ENCODE measurements at regions not wholly inside any gene's neighbourhood (a gene's known extent, or its start where the extent isn't known, plus 50 kb on each side); places are given as distances from the start of the nearest gene placed in this dataset.
A peak's percentile ranks its signal among the peaks of the same experiment; 100 is the strongest.
"Not testable (repeated sequence)": the region's sequence is repeated elsewhere in the genome, so short reads cannot be mapped to it uniquely, and the experiment has no call there.

DNA sequence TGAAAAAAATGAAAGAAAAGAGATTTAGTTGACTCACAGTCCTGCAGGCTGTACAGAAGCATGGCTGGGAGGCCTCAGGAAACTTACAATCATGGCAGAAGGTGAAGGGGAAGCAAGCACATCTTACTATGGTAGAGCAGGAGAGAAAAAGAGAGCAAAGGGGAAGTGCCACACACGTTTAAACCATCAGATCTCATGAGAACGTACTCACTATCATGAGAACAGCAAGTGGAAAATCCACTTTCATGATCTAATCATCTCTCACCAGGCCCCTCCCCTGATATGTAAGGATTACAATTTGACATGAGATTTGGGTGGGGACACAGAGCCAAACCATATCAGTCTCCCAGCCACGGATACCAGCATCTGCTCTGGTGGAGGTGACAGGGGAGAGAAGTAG is 50.8 kb upstream of the CPOX start:
- DNase-seq (ENCODE audit: low read depth): no peak

DNA sequence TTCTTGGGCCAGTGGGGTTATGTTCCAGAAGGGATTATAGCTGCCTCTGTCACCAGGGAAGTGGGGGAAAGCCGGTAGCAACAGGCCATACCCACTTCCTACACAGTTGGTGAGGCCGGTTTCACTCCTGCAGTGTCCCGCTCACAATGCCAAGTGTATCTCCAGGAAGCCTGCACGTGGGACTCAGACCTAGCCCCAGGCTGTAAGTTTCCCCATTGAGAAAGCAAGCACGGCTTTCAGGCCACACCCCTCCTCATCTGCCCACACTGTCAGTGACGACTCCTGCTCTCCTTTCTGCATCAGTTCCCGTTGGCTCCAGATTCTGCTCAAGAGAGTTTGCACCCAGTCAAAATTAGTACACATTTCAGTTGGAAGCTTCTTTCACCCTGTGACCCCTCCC is 51.6 kb upstream of the CPOX start:
- no peak for DNase-seq (ENCODE audit: low read depth)

DNA sequence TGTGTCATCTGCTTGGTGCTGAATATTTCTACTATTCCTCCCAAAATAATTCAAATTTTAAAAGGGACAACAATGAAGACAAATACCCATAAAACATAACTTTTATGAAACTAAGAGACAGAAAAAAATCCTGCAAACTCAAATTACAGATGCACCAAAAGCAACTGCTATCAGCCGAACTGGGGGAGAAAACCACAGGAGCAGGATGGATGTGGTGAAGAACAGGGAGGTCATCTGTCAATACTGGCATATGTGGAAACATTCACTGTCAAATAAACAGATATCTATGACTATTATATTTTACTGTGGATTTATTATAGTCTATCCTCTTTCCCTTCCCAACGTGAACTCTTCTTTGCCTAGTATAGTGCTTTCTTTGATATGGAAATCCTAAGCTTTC is 53.3 kb upstream of the CPOX start:
- no peak for DNase-seq (ENCODE audit: low read depth)

DNA sequence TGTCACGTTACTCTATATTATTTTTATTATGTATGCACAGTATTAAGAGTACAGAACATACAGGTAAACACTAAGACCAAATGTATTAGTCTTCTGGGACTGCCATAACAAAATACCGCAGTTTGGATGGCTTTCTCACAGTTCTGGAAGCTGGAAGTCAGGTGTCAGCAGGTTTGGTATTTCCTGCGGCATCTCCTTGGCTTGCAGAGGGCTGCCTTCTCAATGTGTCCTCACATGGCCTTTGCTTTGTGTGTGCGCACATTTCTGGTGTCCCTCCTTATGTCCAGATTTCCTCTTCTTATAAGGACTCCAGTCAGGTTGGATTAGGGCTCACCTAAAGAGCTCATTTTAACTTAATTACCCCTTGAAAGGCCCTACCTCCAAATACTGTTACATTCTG is 53.8 kb upstream of the CPOX start:
- DNase-seq (ENCODE audit: low read depth): no peak

DNA sequence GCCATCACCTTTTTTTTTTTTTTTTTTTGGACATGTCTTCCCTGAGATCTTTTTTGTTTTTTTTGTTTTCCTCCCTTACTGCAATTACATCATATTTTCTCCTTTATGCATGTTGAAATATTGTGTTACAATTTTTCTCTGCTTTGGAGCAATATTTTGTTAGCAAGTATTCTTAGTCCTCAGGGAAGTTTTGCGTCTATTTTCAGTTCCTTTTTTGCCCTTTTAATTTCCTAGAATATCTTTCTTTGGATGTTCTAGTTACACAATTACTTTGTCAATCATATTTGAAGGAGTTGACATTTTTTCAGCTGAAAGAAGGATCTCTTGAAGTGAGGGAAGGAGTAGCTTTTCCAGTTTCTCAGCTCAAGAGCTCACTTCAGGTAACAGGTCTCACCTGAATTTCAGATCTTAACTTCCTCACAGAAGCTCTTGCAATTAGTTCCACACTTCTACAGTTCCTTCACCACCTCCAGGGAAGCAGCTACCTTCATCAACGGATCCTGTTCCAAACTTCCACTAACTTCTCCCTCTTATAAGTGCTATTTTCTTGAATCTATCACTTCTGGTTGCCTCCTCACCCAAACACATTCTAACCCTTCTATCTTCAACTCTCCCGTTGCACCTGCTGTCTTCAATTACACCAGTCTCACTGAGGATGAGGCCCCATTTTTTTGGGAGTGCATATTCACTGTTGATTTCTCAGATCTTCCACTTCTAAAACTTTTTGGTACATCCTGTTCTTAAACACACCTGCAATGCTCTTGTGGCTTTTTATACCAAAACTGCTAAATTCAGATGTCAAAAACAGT is 57.8 kb upstream of the CPOX start:
- DNase-seq (ENCODE audit: low read depth): no peak

DNA sequence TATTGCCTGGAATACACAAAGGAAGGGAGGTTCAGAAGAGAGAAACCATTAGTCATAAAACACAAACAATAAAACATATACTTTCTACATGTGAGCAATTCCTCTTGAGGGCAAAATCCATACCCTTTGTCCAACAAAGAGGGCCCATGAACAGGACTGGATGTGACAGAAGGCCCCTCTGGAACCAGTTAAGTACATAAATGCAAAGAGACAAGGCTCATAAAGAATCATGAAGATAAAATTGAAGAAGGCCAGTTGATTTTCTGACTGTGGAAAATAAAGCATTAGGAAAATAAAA is 58.3 kb upstream of the CPOX start:
- no peak for DNase-seq (ENCODE audit: low read depth)

DNA sequence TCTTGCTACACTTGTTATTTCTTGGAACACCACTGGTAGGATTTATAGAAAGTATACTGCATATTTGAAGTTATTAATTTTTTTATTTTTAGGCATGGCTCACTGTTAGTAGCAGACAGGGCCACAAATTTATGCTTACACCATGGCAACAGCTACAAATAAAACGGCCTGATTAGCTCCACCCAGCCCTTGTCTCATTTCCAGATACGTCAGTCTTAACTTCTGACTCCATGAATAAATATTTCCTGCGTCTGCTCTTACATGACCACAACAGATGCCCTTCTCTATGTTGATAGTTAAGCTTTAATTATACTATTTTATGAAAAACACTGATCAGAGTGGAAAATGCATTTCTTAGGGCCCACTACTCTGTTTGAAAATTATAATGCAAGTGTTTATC is 62.3 kb upstream of the CPOX start:
- DNase-seq (ENCODE audit: low read depth): peak; percentile 55

DNA sequence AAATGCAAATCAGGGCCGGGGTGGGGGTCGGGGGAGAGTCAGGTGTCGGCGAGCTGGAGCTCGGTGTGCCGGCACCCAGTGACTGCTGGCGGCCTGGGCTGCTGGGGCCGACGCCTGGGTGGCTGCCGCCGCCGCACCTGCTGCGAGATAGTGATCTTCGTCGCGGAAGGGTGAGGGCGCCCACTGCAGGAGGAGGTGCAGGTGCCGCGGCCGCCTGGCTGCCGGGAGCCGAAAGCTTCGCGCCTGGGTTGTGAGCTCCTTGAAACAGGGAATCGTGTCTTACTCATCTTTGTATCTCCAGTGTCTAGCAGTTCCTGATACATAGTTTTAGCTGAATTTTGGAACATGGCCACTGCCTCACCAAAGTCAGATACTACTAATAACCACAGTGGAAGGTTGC is 64.0 kb upstream of the CPOX start:
- no peak for DNase-seq (ENCODE audit: low read depth)

DNA sequence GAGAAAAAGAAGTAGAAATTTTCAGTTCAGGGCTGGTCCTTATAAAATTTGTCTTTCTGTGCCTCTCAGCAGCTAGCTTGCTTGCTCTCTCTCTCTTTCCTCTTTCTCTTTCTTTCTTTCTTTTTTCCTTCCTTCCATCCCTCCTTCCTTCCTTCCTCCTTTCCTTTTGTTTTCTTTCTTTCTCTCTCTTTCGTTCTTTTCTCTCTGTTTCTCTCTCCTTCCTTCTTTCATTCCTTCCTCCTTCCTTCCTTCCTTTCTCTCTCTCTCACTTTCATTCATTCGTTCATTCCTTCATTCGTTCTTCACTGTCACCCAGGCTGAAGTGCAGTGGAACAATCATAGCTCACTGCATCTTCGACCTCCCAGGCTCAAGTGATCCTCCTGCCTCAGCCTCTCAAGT is 69.3 kb upstream of the CPOX start:
- no peak for DNase-seq (ENCODE audit: low read depth)

DNA sequence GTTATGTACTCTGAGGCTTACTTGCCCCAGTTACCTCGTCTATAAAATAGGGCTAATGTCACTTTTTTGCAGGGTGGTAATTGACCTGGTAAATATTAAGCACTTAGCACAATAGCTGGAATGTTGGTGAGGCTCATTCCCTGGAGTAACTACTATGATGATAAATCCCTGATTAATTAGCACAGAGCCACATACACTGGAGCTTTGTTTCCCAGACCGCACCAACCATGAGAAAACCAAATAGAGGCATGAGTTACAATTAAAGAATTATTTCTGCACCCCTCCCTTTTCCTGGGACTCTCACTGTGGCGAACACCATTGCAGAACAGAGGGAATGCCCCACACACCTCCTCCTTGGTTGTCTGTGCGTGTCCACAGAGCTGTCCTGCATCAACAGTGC is 76.6 kb upstream of the CPOX start:
- DNase-seq (ENCODE audit: low read depth): no peak

DNA sequence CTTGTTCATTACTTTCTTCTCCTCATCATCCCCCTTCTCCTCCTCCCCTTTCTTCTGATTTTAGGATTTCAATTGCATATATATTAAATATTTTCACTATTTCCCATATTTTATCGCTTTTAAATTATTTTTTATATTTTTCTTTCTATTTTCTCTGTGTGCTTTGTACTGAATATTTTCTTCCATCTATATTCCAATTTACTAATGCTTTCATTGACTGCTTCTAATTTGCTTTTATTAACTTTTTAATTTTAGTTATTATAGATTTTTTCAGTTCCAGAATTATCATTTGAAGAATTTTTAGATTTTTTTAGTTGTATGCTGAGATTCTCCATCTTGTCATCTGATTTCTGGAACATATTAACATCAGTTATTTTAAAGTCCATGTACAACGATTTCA is 83.2 kb upstream of the ST3GAL6 start:
- DNase-seq (ENCODE audit: low read depth): no peak

DNA sequence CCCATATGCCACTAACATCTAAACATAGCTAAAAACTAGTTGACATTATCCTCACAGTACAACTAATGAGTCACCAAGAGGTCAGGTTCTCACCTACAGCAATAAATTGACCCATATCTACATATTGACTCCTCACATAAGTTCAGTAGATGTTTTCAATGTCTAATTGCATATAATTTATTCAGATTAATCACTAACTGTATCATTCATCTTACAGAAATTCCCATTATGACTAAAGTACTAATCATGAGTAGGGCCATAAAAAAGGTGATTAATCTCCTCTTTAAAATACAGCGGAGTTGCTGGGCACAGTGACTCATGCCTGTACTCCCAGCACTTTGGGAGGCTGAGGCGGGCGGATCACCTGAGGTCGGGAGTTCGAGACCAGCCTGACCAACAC is 82.4 kb upstream of the ST3GAL6 start:
- DNase-seq (ENCODE audit: low read depth): no peak

DNA sequence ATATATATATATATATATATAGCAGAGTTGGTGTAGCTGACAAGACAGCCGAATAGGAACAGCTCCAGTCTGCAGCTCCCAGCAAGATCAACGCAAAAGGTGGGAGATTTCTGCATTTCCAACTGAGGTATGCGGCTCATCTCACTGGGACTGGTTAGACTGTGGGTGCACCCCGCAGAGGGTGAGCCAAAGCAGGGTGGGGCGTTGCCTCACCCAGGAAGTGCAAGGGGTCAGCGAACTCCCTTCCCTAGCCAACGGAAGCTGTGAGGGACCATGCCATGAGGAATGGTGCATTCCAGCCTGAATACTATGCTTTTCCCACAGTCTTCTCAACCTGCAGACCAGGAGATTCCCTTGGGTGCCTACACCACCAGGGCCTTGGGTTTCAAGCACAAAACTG is 81.7 kb upstream of the ST3GAL6 start:
- DNase-seq (ENCODE audit: low read depth): no peak

DNA sequence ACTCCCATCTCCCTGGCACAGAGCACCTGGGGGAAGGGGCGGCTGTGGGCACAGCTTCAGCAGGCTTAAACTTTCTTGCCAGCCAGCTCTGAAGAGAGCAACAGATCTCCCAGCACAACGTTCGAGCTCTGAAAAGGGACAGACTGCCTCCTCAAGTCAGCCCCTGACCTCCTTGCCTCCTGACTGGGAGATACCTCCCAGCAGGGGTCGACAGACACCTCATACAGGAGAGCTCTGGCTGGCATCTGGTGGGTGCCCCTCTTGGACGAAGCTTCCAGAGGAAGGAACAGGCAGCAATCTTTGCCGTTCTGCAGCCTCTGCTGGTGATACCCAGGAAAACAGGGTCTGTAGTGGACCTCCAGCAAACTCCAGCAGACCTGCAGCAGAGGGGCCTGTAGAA is 80.7 kb upstream of the ST3GAL6 start:
- DNase-seq (ENCODE audit: low read depth): not testable (repeated sequence)

DNA sequence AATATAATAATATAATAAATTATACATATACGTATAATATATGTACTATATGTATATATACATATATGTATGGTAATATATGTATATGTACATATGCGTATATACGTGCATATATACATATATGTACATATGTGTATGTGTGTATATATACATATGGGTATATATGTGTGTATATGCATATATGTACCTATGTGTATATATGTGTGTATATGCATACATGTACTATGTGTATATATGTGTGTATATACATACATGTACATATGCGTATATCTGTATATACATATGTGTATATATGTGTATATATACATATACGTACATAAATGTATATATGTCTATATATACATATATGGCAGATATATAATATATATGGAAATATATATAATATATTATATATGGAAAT is 74.8 kb upstream of the ST3GAL6 start:
- no peak for DNase-seq (ENCODE audit: low read depth)

DNA sequence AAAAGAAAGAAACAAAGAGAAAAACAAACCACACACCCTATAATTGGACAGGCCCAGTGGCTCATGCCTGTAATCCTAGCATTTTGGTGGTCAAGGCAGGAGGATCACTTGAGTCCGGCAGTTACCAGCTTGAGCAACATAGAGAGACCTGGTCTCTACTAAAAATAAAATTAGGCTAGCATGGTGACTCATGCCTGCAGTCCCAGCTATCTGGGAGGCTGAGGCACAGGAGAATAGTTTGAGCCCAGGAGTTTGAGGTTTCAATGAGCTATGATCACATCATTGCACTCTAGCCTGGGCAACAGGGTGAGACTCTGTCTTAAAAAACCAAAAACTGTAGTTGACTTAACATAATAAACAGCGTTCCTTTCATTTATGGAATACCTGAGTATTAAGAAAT is 72.3 kb upstream of the ST3GAL6 start:
- peak; percentile 34 for DNase-seq (ENCODE audit: low read depth)

DNA sequence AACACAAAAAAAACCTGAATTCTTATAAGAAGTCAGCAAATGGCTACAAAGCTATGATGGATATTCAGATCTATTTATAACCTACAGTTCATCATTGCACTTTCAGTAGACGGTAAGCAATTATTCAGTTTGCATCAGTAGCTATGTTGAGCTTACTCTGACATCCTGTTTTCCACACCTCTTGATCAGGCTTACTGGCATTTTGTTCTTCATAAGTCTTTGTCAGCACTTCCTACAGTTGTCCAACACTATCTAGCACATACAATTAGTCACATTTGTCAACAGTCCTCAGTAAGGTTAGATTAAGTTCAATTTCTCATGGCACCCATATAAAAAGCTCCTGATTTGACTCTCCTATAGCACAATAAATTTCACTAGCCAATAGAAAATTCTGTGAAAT is 71.2 kb upstream of the ST3GAL6 start:
- no peak for DNase-seq (ENCODE audit: low read depth)

DNA sequence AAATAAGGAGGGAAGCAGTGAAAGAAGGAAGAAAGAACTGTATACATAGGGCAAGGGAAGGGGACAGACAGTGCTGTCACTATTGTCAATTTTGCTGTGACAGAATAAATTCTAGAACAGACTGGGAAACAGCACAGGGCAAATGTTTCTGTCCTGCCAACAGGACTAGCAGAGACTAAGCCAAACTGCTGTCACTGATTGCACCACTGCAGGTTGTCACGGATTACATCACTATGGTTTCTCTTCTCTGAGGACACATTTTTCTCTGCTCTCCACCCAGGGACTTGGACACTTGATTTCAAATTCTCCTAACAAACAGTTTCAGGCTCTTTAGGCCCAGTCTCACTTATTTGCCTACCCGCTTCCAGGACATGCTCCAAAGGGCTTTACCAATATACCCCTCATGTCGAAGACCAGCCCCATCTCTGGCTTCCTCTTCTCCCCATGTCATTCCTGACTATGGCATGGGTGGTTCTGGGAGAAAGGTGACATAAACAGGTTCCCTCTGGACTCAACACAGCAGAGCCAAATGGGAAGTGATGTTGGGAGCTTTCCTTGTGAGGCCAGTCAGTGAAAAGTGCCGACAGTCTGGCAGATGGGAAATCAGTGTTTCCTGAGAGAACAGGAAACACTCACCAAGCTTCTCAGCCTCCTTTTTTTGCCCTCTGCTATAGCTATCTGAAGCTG is 70.2 kb upstream of the ST3GAL6 start:
- DNase-seq (ENCODE audit: low read depth): no peak

DNA sequence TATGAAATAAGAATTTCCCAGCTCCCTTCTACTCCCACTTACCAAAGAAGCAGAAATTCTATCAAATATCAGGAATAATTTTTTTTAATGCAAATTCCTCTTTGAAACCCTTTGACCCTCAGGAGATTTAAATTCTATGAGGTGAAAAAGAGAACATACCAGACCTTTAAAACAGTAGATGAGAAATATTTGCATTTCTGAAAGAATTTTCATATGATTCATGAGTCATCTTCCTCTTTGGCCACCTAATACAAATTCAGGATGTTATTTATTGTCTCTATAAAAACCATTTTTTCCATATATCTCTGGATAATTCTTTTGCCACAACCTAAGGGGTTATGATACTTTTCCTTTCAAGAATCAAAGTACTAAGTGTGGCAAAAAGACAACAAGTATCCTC is 67.3 kb upstream of the ST3GAL6 start:
- DNase-seq (ENCODE audit: low read depth): no peak

DNA sequence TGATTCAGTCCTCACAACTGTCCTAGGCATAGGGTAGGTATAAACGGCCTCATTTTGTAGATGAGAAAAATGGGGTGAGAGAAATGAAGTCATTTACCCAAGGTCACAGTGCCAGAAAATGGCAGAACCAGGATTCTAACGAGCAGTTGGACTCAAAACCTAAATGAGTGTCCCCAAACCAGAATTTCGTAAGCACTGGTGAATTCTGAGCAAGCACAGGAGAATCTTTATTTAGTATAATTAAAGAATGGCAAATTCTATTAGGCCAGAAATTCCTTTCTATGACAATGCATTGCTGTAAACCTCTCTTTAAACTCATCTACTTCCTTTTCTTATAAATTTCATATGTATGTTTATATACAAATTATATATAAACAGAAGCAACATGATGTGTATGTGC is 66.8 kb upstream of the ST3GAL6 start:
- not testable (repeated sequence) for DNase-seq (ENCODE audit: low read depth)

DNA sequence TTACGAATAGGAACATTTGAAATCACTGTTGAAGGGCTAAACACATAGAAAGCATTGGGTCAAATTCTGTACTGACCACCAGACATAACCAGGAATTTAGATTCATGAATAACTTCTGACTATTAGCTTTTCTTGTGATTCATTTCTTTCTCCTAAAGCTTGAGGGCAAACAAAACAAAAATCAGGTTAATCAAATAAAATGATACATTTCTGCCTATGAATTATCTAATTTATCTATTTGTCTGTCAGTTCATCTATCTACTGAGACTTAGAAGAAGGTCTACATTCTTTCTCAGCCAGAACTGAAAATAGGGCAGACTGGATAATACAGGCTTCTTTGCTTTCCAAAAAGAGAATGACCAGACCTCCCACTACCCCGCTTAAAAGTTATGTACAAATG is 65.9 kb upstream of the ST3GAL6 start:
- no peak for DNase-seq (ENCODE audit: low read depth)

DNA sequence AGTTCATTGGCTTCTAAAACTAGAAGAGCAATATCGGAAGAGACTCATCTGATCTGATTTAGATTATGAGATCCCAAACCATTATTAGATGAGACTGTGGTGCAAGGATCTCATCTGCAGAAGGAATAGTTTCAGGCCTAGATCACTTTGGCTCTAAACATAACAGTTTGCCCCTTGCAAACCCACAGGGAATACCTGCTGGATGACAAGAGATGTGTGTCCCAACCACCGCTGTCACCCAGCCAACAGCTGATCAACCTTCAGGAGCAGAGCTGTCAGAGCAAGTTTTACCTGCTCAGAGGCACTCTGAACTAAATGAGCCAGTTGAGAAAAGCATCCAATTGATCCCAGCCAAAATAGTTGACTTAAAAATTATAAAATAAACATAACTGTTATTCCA is 64.0 kb upstream of the ST3GAL6 start:
- no peak for DNase-seq (ENCODE audit: low read depth)

DNA sequence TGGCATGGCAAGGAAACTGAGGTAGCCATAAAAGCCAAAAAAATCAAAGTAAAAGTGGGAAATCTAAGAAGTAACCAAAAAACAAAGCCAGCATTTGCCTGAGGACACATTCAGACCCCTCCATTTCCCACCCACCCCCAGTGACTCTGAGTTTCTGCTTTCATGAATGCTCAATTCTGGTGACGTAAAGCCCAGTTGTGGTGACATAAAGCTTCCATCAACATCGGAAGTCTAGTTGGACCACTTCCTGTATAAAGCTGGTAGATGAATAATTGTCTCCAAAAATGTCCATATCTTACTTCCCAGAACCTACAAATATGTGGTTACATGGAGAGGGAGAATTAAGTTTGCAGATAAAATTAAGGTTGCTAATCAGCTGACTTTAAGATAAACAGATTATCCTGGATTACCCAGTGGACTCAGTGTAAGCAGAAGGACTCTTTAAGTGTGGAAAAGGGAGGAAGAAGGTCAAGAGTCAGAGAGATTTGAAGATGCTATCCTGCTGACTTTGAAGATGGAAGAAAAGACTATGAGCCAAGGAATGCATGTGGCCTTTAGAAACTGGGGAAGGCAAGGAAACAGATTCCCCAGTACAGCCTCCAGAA is 62.0 kb upstream of the ST3GAL6 start:
- no peak for DNase-seq (ENCODE audit: low read depth)

DNA sequence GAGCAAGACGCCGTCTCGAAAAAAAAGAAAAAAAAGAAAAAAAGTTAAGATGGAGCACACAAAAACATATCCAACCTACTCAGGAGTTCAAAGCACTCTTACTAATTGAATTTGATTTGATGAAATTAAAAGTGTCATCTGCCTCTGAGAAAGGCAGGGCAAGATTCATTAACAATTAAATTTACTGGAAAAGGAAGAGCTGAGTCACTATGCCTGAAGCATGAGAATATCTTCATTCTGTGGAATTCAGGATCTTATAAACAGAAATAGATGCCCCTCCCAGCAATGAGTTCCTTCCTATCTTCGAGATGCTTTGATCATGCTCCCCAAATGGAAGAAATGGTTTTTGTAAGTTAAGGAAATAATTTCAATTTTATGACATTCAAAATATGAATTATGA is 61.0 kb upstream of the ST3GAL6 start:
- DNase-seq (ENCODE audit: low read depth): no peak
